ENCODE measurements at regions not wholly inside any gene's neighbourhood (a gene's known extent, or its start where the extent isn't known, plus 50 kb on each side); places are given as distances from the start of the nearest gene placed in this dataset.

- TF ChIP-seq CTCF (IDR thresholded peaks at IDR 0.05) = no peak
- no peak for TF ChIP-seq POLR2A (IDR thresholded peaks at IDR 0.05)
Observed at GRCh38 chr10:55966101-55966500, 395.0 kb downstream of the ZWINT start.

Measured in esophagus squamous epithelium (tissue), 4 donors.